ENCODE measurements at regions not wholly inside any gene's neighbourhood (a gene's known extent, or its start where the extent isn't known, plus 50 kb on each side); places are given as distances from the start of the nearest gene placed in this dataset.

GRCh38 chr5:3373391-3373790, 222.2 kb upstream of the IRX1 start:
- TF ChIP-seq POLR2A (IDR thresholded peaks at IDR 0.05) (no peak), CTCF (IDR thresholded peaks at IDR 0.05) (no peak)

Measured in transverse colon (tissue), 3 donors.